Adrenal gland (tissue), 5 donors: ENCODE measurements at regions not wholly inside any gene's neighbourhood (a gene's known extent, or its start where the extent isn't known, plus 50 kb on each side); places are given as distances from the start of the nearest gene placed in this dataset.

Experiments used
- CTCF ChIP-seq, 6 experiments: fragments of 450-650 bp in 4 of 6; fragments of 200-600 bp in 2 of 6; sonication (generic) in 1 of 6; IDR thresholded peaks; 1 replicate in 5 of 6; 2 replicates in 1 of 6; pipeline versions ENCODE4 v1.5.1 to v1.8.0; 2016 to 2021; ENCODE audit warnings: antibody characterized with exemption in 6 of 6, mild to moderate bottlenecking in 2 of 6, moderate library complexity in 1 of 6
- POLR2A ChIP-seq, 2 donors: fragments of 450-650 bp; IDR thresholded peaks; one replicate each; pipeline ENCODE4 v1.6.1; 2017; ENCODE audit warnings: antibody characterized with exemption in 2 of 2, mild to moderate bottlenecking in 2 of 2, moderate library complexity in 1 of 2
- donor health status: DM: no; HTN: no; CAD: no.

- no peak for TF ChIP-seq CTCF (IDR thresholded peaks at IDR 0.05)
- TF ChIP-seq POLR2A (IDR thresholded peaks at IDR 0.05) = no peak
Observed at GRCh38 chr19:32012206-32012605, 333.2 kb upstream of the ZNF507 start.
